ENCODE measurements at regions not wholly inside any gene's neighbourhood (a gene's known extent, or its start where the extent isn't known, plus 50 kb on each side); places are given as distances from the start of the nearest gene placed in this dataset.
A peak's percentile ranks its signal among the peaks of the same experiment; 100 is the strongest.

- no peak for DNase-seq
Measured at GRCh38 chr9:118809160-118809625, 560.0 kb downstream of the BRINP1 start.

GRCh38 chr9:118829334-118829733 lies 539.9 kb downstream of the BRINP1 start:
- no peak for DNase-seq

GRCh38 chr9:118832371-118832770 lies 536.9 kb downstream of the BRINP1 start:
- DNase-seq: no peak

- no peak for DNase-seq
Measured at GRCh38 chr9:118836891-118837290, 532.3 kb downstream of the BRINP1 start.

DNA sequence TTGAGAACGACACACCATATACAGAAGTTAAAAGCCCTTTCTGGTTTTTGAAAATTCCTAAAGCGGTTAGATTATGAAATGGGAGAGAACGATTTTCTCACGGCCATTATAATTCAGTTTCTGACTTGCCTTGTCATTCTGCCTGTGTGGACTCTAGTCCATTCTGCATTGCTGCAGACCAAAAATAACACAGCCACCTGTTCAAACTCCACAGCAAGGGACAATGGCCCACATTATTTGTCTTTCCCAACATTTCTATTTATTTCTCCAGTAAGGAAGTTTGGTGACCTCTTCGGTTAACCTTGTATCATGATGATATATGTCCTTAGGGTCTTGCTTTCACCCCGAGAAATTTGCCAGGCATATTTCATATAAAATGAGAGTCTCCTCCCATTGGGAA lies 497.7 kb downstream of the BRINP1 start:
- no peak for DNase-seq

- DNase-seq: no peak
Measured at GRCh38 chr9:118882684-118883083, 486.6 kb downstream of the BRINP1 start.

- DNase-seq: no peak
Measured at GRCh38 chr9:118883411-118883810, 485.8 kb downstream of the BRINP1 start.

- no peak for DNase-seq
Measured at GRCh38 chr9:118891213-118891612, 478.0 kb downstream of the BRINP1 start.

GRCh38 chr9:118896324-118897000 lies 472.8 kb downstream of the BRINP1 start:
- DNase-seq: peak; percentile 72

GRCh38 chr9:118918180-118918579 lies 451.1 kb downstream of the BRINP1 start:
- no peak for DNase-seq

DNA sequence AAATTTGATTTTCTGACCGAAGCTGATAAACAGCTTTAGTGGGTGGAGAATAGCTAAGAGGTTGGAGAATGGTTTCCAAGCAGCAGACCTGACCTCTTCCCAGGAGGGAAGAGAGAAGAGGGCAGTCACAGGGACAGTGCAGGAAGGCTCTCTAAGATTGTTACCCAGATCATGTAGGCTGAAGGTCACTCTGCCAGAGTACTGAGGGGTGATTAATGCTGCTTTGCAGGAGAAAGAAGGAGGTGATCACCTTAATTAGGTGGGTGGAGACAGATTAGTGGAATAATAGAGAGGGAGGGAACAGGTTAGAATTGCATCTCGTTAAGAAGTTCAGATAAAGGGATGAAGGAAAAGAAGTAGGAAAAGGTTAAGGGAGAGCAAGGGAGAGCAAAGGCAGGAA lies 440.5 kb downstream of the BRINP1 start:
- DNase-seq: no peak

DNA sequence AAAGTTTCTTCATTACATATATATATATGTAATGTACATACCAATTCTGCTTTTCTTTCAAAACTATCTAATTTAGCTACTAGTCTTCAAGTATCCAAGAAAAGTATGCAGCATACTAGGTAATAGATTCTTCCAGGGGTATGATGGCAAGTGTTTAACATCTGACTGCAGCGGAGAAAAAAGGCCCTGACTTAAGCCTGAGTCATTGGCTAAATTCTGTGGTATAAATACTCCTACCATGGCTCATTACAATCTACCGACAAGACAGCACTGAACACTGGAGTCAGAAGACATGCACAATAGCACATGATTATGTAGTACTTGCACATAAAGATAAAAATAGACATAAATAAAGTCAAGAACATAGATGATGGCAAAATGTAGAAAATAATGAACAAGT lies 439.9 kb downstream of the BRINP1 start:
- DNase-seq: no peak

DNA sequence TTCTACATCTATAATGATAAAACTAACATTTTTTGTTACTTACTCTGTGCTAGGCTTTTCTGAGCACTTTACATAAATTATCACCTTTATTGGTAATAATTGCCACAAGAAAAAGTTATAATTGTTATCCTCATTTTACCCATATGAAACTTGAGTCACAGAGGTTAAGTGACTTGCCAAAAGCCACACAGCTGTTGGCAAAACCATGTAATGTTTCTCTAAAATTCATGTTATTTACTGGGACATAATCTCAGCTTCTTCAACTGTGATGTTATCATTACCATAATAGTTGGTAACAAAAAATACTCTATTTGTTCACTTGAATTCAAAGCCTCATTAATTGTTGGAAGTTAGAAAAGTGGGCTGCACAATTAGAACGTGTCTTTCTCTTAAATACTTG lies 437.3 kb downstream of the BRINP1 start:
- no peak for DNase-seq

- no peak for DNase-seq
Measured at GRCh38 chr9:118938581-118938980, 430.7 kb downstream of the BRINP1 start.

DNA sequence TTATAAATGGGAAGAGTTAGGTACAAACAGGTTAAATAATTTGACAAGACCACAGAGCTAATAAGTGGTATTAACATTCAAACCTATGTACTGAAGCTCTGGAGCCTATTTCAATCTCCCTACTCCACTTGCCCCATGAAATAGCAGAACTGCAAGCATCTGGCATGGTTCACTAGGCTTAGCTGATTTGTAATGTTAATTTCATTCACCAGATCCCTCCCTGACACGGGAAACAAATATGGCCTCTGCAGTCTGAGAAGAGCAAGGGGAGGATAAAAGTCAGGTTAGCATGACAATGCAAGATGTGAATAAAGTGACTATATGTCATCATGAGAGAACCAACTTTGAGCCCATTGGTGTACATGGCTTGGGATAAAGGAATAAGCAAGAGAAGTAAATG lies 428.8 kb downstream of the BRINP1 start:
- no peak for DNase-seq

DNA sequence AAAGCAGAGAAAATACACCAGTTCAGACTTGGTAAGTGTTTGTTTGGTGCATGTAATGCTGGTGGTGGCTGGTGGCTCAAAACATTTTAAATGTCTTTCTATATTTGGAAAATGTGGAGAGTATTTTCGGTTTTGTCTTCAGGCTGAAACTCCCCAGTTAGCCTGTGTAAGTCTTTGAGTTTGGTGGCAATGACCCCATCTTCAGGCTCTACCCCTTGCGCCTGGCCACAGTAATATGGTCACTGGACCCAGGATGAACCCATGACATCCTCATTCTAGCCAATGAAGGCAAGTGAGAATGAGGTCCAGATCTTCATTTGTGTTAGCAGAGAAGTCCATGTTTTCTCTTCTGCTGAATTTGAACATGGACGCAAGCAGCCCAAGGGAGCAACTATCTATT lies 422.6 kb downstream of the BRINP1 start:
- DNase-seq: no peak

DNA sequence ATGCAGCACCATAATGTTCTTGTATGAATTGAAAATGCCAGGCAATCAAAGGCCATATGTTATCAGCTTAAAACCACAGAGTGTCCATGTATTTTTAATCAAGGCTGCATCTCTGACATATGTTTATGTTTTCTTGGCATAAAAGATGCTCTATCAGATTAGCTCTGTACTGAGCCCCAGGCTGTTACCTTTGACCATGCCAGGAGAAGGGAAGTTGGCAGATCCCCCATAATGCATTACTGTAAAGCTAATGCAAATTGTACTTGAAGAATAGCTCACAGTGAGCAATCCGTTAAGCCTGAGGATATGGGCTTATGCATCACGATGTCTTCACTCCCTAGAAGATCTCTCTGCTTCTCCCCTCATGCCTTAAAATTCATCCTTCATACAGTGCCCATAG lies 414.4 kb downstream of the BRINP1 start:
- no peak for DNase-seq

GRCh38 chr9:118957585-118957984 lies 411.6 kb downstream of the BRINP1 start:
- no peak for DNase-seq

DNA sequence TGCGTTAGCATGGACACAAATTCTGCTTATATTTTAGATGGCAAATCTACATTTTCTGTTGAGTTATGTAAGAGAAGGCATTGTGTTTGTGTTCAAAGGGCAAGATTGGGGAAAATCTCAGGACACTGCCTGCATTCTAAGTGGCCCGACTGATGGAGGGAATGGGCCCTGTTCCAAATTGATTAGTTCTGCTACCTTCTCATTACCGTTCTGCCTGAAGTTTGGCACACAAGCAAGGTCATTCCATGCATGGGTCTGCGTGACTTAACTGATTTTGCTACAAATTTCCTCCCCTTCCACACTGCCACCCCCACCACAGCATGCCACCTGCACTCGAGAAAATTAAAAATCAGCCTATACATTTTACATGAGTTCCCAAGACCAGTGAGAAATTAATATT lies 409.9 kb downstream of the BRINP1 start:
- no peak for DNase-seq

- DNase-seq: no peak
Measured at GRCh38 chr9:118961857-118962256, 407.4 kb downstream of the BRINP1 start.

GRCh38 chr9:118962426-118962825 lies 406.8 kb downstream of the BRINP1 start:
- no peak for DNase-seq

DNA sequence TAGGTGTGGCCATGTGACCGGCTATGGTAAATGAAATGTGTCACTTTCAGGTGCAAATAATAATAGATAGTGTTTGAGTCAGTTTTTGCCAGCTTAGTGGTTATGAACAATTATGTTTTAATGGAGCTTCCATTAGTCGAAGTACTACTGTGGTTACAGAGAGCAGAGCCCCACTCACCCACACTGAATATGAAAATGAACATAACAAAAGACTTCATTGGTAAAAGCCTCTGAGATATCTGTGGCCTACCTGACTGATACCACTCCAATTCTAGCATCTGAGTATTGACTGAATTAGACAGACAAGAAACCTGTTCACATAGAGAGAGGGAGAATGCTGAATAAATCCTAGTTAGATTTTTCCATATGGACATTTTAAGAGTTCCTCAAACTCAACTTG lies 405.6 kb downstream of the BRINP1 start:
- no peak for DNase-seq

DNA sequence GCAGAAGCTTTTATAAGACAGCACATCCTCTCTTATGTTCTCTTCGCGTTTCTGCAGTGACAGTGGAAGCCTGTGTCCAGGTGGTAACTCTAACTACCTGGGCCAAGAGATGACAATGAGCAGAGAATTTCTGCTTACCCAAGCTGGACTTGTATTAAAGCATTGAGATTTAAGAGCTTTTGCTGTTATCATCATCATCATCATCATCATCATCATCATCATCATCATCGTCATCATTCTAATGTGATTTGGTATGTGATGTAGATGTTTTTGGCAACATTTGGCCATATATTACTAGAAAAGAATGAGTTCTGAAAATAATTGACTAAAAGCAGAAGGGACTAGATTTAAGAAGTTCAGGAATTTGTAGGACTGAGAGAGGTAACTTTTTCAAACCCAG lies 401.3 kb downstream of the BRINP1 start:
- DNase-seq: no peak

- no peak for DNase-seq
Measured at GRCh38 chr9:118975736-118976135, 393.5 kb downstream of the BRINP1 start.

GRCh38 chr9:118976160-118976559 lies 393.1 kb downstream of the BRINP1 start:
- DNase-seq: no peak

All from NCI-H2029 (cell line).